ENCODE measurements at regions not wholly inside any gene's neighbourhood (a gene's known extent, or its start where the extent isn't known, plus 50 kb on each side); places are given as distances from the start of the nearest gene placed in this dataset.

- H3K9me3 ChIP-seq (ENCODE audit: insufficient read depth, low read depth, low read length), result no peaks in the 10 kb centered on the region
- DNase-seq (ENCODE audit: low read depth) (no peak), FAIRE-seq (no peak)
- no peaks in the 10 kb centered on the region for H3K4me1 ChIP-seq (ENCODE audit: insufficient read depth, low read length)
- peaks cover 7% of the 10 kb centered on the region for H3K4me1 Mint-ChIP-seq (ENCODE audit: low read depth, unreplicated experiment)
- no peak overlapping the region for H3K4me3 ChIP-seq (ENCODE audit: insufficient read depth, low read depth, low read length)
- H3K36me3 ChIP-seq (ENCODE audit: insufficient read depth, low read length), result no peaks in the 10 kb centered on the region
- no peaks in the 10 kb centered on the region for H4K20me1 ChIP-seq (ENCODE audit: insufficient read depth, low read length)
- TF ChIP-seq EZH2 (IDR thresholded peaks at IDR 0.05; ENCODE audit: insufficient read depth, low read length), result no peak
- no peak overlapping the region for H2AFZ ChIP-seq (ENCODE audit: low read depth, low read length)
- no peaks in the 10 kb centered on the region for H3K27me3 ChIP-seq (ENCODE audit: insufficient read depth, low read length)
- H3K79me2 ChIP-seq (ENCODE audit: insufficient read depth, low read length), result no peaks in the 10 kb centered on the region
- no peak overlapping the region for H3K27ac Mint-ChIP-seq (ENCODE audit: unreplicated experiment)
- no peaks in the 10 kb centered on the region for H3K36me3 Mint-ChIP-seq (ENCODE audit: low read depth, unreplicated experiment)
- no peak overlapping the region for H3K27ac ChIP-seq (ENCODE audit: low read depth, low read length)
- H3K9ac ChIP-seq (ENCODE audit: low read length), result no peak overlapping the region
- no peak overlapping the region for H3K4me3 Mint-ChIP-seq (ENCODE audit: unreplicated experiment)
- H3K4me2 ChIP-seq (ENCODE audit: low read length), result no peak overlapping the region
- H3K27me3 Mint-ChIP-seq (ENCODE audit: low read depth, unreplicated experiment), result no peaks in the 10 kb centered on the region
- H3K9me3 Mint-ChIP-seq (ENCODE audit: unreplicated experiment), result peaks cover 6% of the 10 kb centered on the region
Measured at GRCh38 chr10:4460267-4460666, 365.7 kb upstream of the AKR1E2 start.

- H3K79me2 ChIP-seq (ENCODE audit: insufficient read depth, low read length), result no peaks in the 10 kb centered on the region
- H3K36me3 ChIP-seq (ENCODE audit: insufficient read depth, low read length), result no peaks in the 10 kb centered on the region
- no peaks in the 10 kb centered on the region for H3K9me3 ChIP-seq (ENCODE audit: insufficient read depth, low read depth, low read length)
- no peak for TF ChIP-seq CTCF (IDR thresholded peaks at IDR 0.05; ENCODE audit: insufficient read depth, low read depth, low read length)
- TF ChIP-seq EZH2 (IDR thresholded peaks at IDR 0.05; ENCODE audit: insufficient read depth, low read length), result no peak
- H3K27ac ChIP-seq (ENCODE audit: low read depth, low read length), result no peak overlapping the region
- H3K4me3 ChIP-seq (ENCODE audit: insufficient read depth, low read depth, low read length), result no peak overlapping the region
- H3K4me2 ChIP-seq (ENCODE audit: low read length), result no peak overlapping the region
- H3K9me3 Mint-ChIP-seq (ENCODE audit: unreplicated experiment), result peaks cover 6% of the 10 kb centered on the region
- H3K4me3 Mint-ChIP-seq (ENCODE audit: unreplicated experiment), result no peak overlapping the region
- peak overlapping the region; percentile 48 for H2AFZ ChIP-seq (ENCODE audit: low read depth, low read length)
- no peaks in the 10 kb centered on the region for H3K36me3 Mint-ChIP-seq (ENCODE audit: low read depth, unreplicated experiment)
- H4K20me1 ChIP-seq (ENCODE audit: insufficient read depth, low read length), result no peaks in the 10 kb centered on the region
- H3K9ac ChIP-seq (ENCODE audit: low read length), result no peak overlapping the region
- DNase-seq (ENCODE audit: low read depth) (peak; percentile 63), FAIRE-seq (peak; percentile 39)
- H3K4me1 Mint-ChIP-seq (ENCODE audit: low read depth, unreplicated experiment), result peaks cover 5% of the 10 kb centered on the region
- no peaks in the 10 kb centered on the region for H3K27me3 Mint-ChIP-seq (ENCODE audit: low read depth, unreplicated experiment)
- H3K4me1 ChIP-seq (ENCODE audit: insufficient read depth, low read length), result no peaks in the 10 kb centered on the region
- H3K27ac Mint-ChIP-seq (ENCODE audit: unreplicated experiment), result peak overlapping the region; percentile 58
- no peaks in the 10 kb centered on the region for H3K27me3 ChIP-seq (ENCODE audit: insufficient read depth, low read length)
Measured at GRCh38 chr10:4459531-4459930, 366.5 kb upstream of the AKR1E2 start.

GRCh38 chr10:4457597-4457996, 368.4 kb upstream of the AKR1E2 start:
- no peak overlapping the region for H3K9ac ChIP-seq (ENCODE audit: low read length)
- Mint-ChIP-seq H3K27me3 (ENCODE audit: low read depth, unreplicated experiment) (no peaks in the 10 kb centered on the region), H3K9me3 (ENCODE audit: unreplicated experiment) (peaks cover 3% of the 10 kb centered on the region), H3K4me1 (ENCODE audit: low read depth, unreplicated experiment) (peaks cover 5% of the 10 kb centered on the region), H3K27ac (ENCODE audit: unreplicated experiment) (no peak overlapping the region), H3K36me3 (ENCODE audit: low read depth, unreplicated experiment) (no peaks in the 10 kb centered on the region), H3K4me3 (ENCODE audit: unreplicated experiment) (no peak overlapping the region)
- no peaks in the 10 kb centered on the region for H3K36me3 ChIP-seq (ENCODE audit: insufficient read depth, low read length)
- TF ChIP-seq CTCF (IDR thresholded peaks at IDR 0.05; ENCODE audit: insufficient read depth, low read depth, low read length), result no peak
- no peak for TF ChIP-seq EZH2 (IDR thresholded peaks at IDR 0.05; ENCODE audit: insufficient read depth, low read length)
- H3K27ac ChIP-seq (ENCODE audit: low read depth, low read length), result no peak overlapping the region
- H4K20me1 ChIP-seq (ENCODE audit: insufficient read depth, low read length), result no peaks in the 10 kb centered on the region
- no peaks in the 10 kb centered on the region for H3K4me1 ChIP-seq (ENCODE audit: insufficient read depth, low read length)
- no peaks in the 10 kb centered on the region for H3K79me2 ChIP-seq (ENCODE audit: insufficient read depth, low read length)
- no peaks in the 10 kb centered on the region for H3K27me3 ChIP-seq (ENCODE audit: insufficient read depth, low read length)
- no peak overlapping the region for H3K4me2 ChIP-seq (ENCODE audit: low read length)
- FAIRE-seq (no peak), DNase-seq (ENCODE audit: low read depth) (no peak)
- no peak overlapping the region for H2AFZ ChIP-seq (ENCODE audit: low read depth, low read length)
- H3K4me3 ChIP-seq (ENCODE audit: insufficient read depth, low read depth, low read length), result no peak overlapping the region
- no peaks in the 10 kb centered on the region for H3K9me3 ChIP-seq (ENCODE audit: insufficient read depth, low read depth, low read length)
